Osteocyte (in vitro differentiated cells): ENCODE measurements at regions not wholly inside any gene's neighbourhood (a gene's known extent, or its start where the extent isn't known, plus 50 kb on each side); places are given as distances from the start of the nearest gene placed in this dataset.

Experiments used
- DNase-seq: peaks from one replicate; pipeline ENCODE4 v3.0.0; 2021; ENCODE audit warnings: mixed read lengths; ENCODE audit not compliant: unreplicated experiment; ENCODE audit errors: extremely low spot score
- H3K27ac Mint-ChIP-seq: one replicate; pipeline ENCODE4 v1.8.0; 2021; ENCODE audit warnings: mild to moderate bottlenecking, mixed read lengths; ENCODE audit not compliant: unreplicated experiment
- H3K27me3 Mint-ChIP-seq: one replicate; pipeline ENCODE4 v1.8.0; 2021; ENCODE audit warnings: mixed read lengths; ENCODE audit not compliant: unreplicated experiment
- H3K36me3 Mint-ChIP-seq: one replicate; pipeline ENCODE4 v1.8.0; 2021; ENCODE audit warnings: mixed read lengths; ENCODE audit not compliant: unreplicated experiment
- H3K4me1 Mint-ChIP-seq: one replicate; pipeline ENCODE4 v1.8.0; 2021; ENCODE audit warnings: mixed read lengths; ENCODE audit not compliant: unreplicated experiment
- H3K4me3 Mint-ChIP-seq: one replicate; pipeline ENCODE4 v1.8.0; 2021; ENCODE audit warnings: mild to moderate bottlenecking, moderate library complexity, mixed read lengths; ENCODE audit not compliant: unreplicated experiment
- H3K9me3 Mint-ChIP-seq: one replicate; pipeline ENCODE4 v1.8.0; 2021; ENCODE audit warnings: mixed read lengths; ENCODE audit not compliant: unreplicated experiment
- TF ChIP-seq, protein P1 (sequence below): fragments of 200-600 bp; sonication (generic); IDR thresholded peaks from 2 replicates; pipeline ENCODE4 v1.5.0; 2021; ENCODE audit warnings: antibody characterized with exemption, mild to moderate bottlenecking, moderate library complexity

DNA sequence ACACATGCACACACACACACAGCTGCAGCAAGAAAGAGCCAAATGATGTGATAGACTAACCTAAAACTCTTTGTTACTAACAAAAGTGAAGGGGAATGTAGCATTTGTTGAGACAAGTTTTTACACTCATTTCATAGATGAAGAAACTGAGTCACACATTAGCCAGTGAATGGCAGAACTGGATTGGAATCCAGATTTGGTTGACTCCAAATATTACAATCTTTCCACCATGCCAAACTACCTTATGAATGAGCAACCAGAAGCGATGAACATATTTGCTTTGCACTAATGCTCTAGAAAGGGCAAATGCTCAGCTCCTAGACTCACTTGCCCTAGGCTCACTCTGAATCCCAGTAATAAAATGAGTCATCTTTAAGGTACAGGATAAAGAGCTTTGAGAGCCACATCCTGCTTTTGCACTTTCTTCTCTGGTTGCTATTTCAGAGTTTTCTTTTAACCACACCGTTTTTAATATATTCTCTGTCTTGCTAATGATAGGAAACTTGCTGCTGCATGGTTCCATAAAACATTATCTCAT, 111.9 kb downstream of the GPAM start:
- Mint-ChIP-seq H3K4me3 (no peak overlapping the region), H3K36me3 (no peaks in the 10 kb centered on the region), H3K27me3 (no peaks in the 10 kb centered on the region), H3K27ac (no peak overlapping the region), H3K9me3 (peaks cover 4% of the 10 kb centered on the region), H3K4me1 (no peaks in the 10 kb centered on the region)
- TF ChIP-seq, protein P1, sequence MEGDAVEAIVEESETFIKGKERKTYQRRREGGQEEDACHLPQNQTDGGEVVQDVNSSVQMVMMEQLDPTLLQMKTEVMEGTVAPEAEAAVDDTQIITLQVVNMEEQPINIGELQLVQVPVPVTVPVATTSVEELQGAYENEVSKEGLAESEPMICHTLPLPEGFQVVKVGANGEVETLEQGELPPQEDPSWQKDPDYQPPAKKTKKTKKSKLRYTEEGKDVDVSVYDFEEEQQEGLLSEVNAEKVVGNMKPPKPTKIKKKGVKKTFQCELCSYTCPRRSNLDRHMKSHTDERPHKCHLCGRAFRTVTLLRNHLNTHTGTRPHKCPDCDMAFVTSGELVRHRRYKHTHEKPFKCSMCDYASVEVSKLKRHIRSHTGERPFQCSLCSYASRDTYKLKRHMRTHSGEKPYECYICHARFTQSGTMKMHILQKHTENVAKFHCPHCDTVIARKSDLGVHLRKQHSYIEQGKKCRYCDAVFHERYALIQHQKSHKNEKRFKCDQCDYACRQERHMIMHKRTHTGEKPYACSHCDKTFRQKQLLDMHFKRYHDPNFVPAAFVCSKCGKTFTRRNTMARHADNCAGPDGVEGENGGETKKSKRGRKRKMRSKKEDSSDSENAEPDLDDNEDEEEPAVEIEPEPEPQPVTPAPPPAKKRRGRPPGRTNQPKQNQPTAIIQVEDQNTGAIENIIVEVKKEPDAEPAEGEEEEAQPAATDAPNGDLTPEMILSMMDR, result no peak
- no peak for DNase-seq

DNA sequence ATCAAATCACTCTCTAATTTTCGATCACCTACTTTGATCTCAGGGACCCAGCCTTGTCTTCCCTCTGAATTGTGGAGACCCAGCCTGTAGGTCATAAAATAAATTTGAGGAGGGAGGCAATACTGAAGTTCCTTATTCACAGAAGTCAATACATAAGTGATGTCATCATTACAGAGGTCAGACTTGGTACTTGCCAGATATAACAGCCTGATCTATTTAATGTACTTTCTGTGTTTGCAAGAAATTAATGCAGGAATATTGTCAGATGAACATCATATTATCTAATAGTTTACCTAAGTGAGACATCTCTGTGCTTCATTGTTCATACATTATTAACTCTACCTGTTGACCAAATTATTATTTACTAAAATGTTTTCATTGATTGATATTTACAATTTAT, 105.6 kb downstream of the GPAM start:
- TF ChIP-seq, protein P1, result no peak
- H3K4me3 Mint-ChIP-seq, result no peak overlapping the region
- no peak for DNase-seq
- H3K36me3 Mint-ChIP-seq, result no peaks in the 10 kb centered on the region
- no peak overlapping the region for H3K27ac Mint-ChIP-seq
- H3K4me1 Mint-ChIP-seq, result no peaks in the 10 kb centered on the region
- no peaks in the 10 kb centered on the region for H3K27me3 Mint-ChIP-seq
- H3K9me3 Mint-ChIP-seq, result peaks cover 4% of the 10 kb centered on the region

DNA sequence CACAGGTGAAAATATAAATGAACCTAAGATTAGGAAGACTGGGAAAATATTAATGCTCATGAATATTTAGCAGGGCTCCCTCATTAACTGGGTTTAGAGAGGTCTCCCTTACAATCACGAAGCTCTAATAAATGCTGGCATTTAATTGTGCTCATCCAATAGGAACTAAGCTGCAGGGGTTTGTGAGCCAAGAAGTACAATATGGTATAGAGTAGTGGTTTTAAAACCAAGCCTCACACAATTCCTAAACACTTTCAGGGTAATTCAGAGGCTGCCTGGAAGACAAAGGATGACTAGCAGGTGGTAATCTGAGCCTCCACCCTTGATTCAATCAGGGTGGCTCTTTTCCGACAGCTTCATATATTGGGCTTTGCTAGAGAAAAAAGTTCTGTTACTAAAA, 103.3 kb downstream of the GPAM start:
- H3K36me3 Mint-ChIP-seq, result no peaks in the 10 kb centered on the region
- TF ChIP-seq, protein P1, result no peak
- DNase-seq, result no peak
- H3K4me3 Mint-ChIP-seq, result no peak overlapping the region
- no peak overlapping the region for H3K27ac Mint-ChIP-seq
- H3K4me1 Mint-ChIP-seq, result no peaks in the 10 kb centered on the region
- H3K9me3 Mint-ChIP-seq, result no peaks in the 10 kb centered on the region
- H3K27me3 Mint-ChIP-seq, result no peaks in the 10 kb centered on the region

DNA sequence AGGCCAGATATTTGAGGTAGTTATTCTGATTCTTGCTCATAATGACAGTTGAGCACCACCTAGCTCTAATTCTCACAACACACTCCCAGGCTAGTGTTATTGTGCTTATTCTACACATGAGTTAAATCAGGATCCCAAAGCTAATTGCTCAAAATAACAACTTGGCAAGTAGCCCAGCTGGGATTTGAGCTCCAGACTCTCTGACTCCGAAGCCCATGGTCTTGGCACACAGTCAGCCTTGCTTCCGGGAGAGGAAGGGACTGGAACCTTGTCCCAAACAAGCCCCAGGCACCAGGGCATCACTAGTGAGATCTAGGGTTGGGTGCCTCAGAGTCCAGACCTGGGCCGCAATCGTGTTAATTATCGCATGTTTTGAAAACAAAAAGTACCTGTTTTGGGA, 101.4 kb downstream of the GPAM start:
- Mint-ChIP-seq H3K4me1 (no peaks in the 10 kb centered on the region), H3K4me3 (no peak overlapping the region), H3K9me3 (no peaks in the 10 kb centered on the region), H3K36me3 (no peaks in the 10 kb centered on the region), H3K27me3 (no peaks in the 10 kb centered on the region), H3K27ac (no peak overlapping the region)
- TF ChIP-seq, protein P1, result no peak
- DNase-seq, result no peak

DNA sequence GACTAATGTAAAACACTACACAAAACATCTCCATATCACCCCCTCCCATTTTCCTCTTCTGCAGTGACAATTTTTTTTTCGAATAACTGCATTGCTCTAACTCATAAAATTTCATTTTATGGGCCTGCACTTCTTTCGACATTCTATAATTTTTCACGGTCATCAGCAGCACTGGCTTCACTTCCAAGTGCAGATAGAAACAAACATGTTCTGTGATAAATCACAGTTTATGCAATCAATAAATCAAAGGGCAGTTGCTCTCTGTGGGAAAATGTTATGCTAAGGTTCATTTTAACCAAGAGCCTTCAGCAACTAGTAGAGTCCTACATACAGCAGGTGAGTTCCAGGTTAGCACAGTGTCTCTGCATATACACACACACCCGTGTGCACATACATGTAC, 100.1 kb downstream of the GPAM start:
- H3K36me3 Mint-ChIP-seq, result no peaks in the 10 kb centered on the region
- TF ChIP-seq, protein P1, result no peak
- H3K4me3 Mint-ChIP-seq, result no peak overlapping the region
- DNase-seq, result no peak
- H3K9me3 Mint-ChIP-seq, result no peaks in the 10 kb centered on the region
- no peaks in the 10 kb centered on the region for H3K4me1 Mint-ChIP-seq
- H3K27ac Mint-ChIP-seq, result no peak overlapping the region
- no peaks in the 10 kb centered on the region for H3K27me3 Mint-ChIP-seq
